ENCODE measurements at regions not wholly inside any gene's neighbourhood (a gene's known extent, or its start where the extent isn't known, plus 50 kb on each side); places are given as distances from the start of the nearest gene placed in this dataset.

DNA sequence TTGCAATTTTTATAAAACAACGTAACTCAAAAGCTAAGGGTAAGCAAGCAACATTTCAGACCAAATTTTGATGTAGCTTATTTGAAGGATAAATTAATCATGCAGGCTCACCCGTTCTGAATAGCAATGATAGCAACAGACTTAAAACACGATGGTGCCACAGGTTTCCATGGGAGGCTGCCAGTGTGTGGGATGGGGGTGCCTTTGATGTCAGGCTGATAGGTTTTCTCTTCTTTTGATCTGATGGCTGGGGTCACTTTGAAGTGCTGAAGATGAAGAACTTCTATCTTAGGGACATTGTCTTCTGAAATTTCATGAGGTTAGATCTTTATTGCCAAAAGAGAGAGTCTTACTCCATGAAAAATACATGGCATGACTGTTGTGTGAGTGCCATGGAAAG lies 206.8 kb downstream of the LPIN1 start:
- Histone ChIP-seq H3K27me3 (no peaks in the 10 kb centered on the region), H3K4me1 (peaks cover 0 to 9% of the 10 kb centered on the region in 2 donors), H3K9me3 (no peaks in the 10 kb centered on the region), H3K36me3 (no peaks in the 10 kb centered on the region), H3K27ac (no peak overlapping the region), H3K4me3 (no peak overlapping the region)
- DNase-seq (no peak), ATAC-seq (no peak)
- TF ChIP-seq, protein P1, sequence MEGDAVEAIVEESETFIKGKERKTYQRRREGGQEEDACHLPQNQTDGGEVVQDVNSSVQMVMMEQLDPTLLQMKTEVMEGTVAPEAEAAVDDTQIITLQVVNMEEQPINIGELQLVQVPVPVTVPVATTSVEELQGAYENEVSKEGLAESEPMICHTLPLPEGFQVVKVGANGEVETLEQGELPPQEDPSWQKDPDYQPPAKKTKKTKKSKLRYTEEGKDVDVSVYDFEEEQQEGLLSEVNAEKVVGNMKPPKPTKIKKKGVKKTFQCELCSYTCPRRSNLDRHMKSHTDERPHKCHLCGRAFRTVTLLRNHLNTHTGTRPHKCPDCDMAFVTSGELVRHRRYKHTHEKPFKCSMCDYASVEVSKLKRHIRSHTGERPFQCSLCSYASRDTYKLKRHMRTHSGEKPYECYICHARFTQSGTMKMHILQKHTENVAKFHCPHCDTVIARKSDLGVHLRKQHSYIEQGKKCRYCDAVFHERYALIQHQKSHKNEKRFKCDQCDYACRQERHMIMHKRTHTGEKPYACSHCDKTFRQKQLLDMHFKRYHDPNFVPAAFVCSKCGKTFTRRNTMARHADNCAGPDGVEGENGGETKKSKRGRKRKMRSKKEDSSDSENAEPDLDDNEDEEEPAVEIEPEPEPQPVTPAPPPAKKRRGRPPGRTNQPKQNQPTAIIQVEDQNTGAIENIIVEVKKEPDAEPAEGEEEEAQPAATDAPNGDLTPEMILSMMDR (IDR thresholded peaks at IDR 0.05) = no peak
- intact Hi-C loops (cut with DNase I) = no loop called here

DNA sequence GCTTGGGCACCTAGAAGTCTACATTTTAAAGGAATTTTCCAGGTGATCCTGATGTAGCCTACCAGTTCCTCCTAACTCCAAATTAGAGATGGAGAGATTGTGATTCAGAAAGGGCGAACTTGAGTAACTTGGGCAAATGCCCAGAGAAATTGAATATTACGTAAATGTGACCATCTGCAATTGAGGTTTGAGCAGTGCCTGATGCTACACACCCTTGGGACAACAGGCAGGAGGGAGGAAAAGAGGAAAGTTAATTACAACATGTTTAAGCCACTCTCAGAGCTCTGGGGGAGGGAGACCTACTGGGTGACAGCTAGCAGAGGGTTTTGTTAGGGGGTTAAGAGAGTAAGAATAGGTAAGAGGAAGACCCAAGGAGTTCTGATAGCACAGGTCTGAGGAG lies 208.9 kb downstream of the LPIN1 start:
- no peaks in the 10 kb centered on the region for H3K9me3 ChIP-seq
- H3K36me3 ChIP-seq = no peaks in the 10 kb centered on the region
- peaks cover 0 to 9% of the 10 kb centered on the region in 2 donors for H3K4me1 ChIP-seq
- ATAC-seq (peak; percentile 30), DNase-seq (no peak)
- TF ChIP-seq, protein P1 (IDR thresholded peaks at IDR 0.05) = no peak
- H3K27me3 ChIP-seq = no peaks in the 10 kb centered on the region
- intact Hi-C loops (cut with DNase I) = no loop called here
- H3K27ac ChIP-seq = no peak overlapping the region
- H3K4me3 ChIP-seq = no peak overlapping the region

DNA sequence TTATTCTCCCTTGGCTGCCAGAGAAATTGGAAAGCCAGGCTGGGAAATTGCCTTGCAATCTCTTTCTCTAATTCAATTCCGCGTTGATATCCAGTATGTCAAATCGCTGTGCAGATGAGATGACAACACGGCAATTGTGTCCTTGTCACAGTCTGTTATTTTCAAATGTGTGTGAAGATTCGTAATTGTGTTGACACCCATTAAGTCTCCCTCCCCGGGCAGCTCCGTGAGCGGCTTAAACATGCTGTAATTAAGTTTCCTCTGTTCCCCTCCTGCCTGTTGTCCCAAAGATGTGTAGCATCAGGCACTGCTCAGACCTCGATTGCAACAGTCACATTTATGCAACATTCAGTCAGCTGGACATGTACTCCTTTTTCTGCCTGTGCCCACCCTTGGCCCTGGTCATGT lies 209.5 kb downstream of the LPIN1 start:
- Histone ChIP-seq H3K9me3 (no peaks in the 10 kb centered on the region), H3K4me3 (no peak overlapping the region), H3K4me1 (peaks cover 0 to 9% of the 10 kb centered on the region in 2 donors), H3K27ac (no peak overlapping the region), H3K36me3 (no peaks in the 10 kb centered on the region), H3K27me3 (no peaks in the 10 kb centered on the region)
- intact Hi-C loops (cut with DNase I) = no loop called here
- TF ChIP-seq, protein P1 (IDR thresholded peaks at IDR 0.05) = no peak
- peak; percentile 51 for ATAC-seq
- peak in 2 of 4 donors; percentile 36 to 71 for DNase-seq

DNA sequence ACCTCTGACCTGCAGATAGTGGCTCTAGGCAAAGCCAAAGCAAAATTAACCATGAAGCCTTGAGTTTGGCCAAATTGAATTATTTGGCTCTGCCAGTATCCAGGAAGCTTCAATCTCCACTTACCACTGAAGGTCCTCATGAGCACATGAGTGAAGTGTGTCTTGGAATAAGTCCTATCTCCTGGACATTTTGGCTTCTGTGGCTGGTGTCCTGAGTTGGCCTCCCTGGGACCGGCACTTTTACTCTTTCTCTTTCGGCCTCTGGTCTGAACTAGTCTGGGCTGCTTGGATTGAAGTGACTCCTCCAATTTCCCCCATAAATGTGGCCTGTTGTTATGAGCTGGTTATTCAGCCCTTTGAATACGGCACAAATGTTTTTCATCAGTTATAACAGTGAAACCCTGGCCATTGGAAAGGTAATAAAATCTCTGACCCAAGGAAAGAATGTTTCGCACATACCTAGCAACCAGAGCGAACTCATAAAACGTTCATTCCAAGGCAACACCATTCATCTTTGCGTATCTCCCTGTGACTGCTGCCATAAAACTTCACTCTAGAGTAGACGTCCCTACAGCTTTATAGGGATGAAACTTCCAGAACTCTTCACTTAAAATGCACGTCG lies 216.4 kb downstream of the LPIN1 start:
- no peaks in the 10 kb centered on the region for H3K36me3 ChIP-seq
- no peaks in the 10 kb centered on the region for H3K27me3 ChIP-seq
- ATAC-seq = no peak
- no peak overlapping the region for H3K27ac ChIP-seq
- intact Hi-C loops (cut with DNase I) = no loop called here
- DNase-seq = no peak
- no peak overlapping the region for H3K4me3 ChIP-seq
- H3K4me1 ChIP-seq = no peaks in the 10 kb centered on the region
- H3K9me3 ChIP-seq = no peaks in the 10 kb centered on the region
- TF ChIP-seq, protein P1 (IDR thresholded peaks at IDR 0.05) = no peak

DNA sequence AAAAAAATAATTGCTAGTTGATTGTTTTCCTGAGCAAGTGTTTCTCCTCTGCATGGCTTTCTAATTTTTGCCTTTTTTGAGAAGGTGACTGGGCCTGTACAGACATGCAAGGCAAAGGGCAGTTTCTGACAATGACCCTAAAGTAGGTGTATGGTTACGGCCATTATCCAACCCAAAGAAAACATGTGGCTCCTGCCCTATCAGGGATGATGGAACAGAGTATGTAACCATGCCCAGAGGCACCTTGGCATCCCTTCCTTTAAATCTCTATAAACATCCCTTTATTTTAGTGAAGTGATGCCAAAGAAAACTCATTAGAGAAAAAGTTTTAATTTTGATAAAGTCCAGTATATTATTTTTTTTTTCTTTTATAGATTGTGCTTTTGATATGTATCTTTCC lies 217.5 kb downstream of the LPIN1 start:
- Histone ChIP-seq H3K27ac (no peak overlapping the region), H3K36me3 (no peaks in the 10 kb centered on the region), H3K9me3 (no peaks in the 10 kb centered on the region), H3K4me1 (no peaks in the 10 kb centered on the region), H3K4me3 (no peak overlapping the region), H3K27me3 (no peaks in the 10 kb centered on the region)
- intact Hi-C loops (cut with DNase I) = no loop called here
- ATAC-seq (no peak), DNase-seq (no peak)
- TF ChIP-seq, protein P1 (IDR thresholded peaks at IDR 0.05) = no peak

All from left lung (tissue), 4 donors.